ENCODE measurements at regions not wholly inside any gene's neighbourhood (a gene's known extent, or its start where the extent isn't known, plus 50 kb on each side); places are given as distances from the start of the nearest gene placed in this dataset.
"Not testable (repeated sequence)": the region's sequence is repeated elsewhere in the genome, so short reads cannot be mapped to it uniquely, and the experiment has no call there.

GRCh38 chr10:37733822-37734221, 123.6 kb downstream of the ZNF248 start:
- H3K4me1 ChIP-seq: no peaks in the 10 kb centered on the region
- H3K4me3 ChIP-seq: no peak overlapping the region
- 82 to 88% methylated on average over 2 of the region's 2 CpGs for WGBS, 2 donors
- H3K36me3 ChIP-seq: no peaks in the 10 kb centered on the region
- H3K27ac ChIP-seq: no peak overlapping the region
- intact Hi-C loops (cut with DNase I): no loop called here
- ATAC-seq (no peak), FAIRE-seq (no peak), DNase-seq (no peak)
- TF ChIP-seq, protein P1, sequence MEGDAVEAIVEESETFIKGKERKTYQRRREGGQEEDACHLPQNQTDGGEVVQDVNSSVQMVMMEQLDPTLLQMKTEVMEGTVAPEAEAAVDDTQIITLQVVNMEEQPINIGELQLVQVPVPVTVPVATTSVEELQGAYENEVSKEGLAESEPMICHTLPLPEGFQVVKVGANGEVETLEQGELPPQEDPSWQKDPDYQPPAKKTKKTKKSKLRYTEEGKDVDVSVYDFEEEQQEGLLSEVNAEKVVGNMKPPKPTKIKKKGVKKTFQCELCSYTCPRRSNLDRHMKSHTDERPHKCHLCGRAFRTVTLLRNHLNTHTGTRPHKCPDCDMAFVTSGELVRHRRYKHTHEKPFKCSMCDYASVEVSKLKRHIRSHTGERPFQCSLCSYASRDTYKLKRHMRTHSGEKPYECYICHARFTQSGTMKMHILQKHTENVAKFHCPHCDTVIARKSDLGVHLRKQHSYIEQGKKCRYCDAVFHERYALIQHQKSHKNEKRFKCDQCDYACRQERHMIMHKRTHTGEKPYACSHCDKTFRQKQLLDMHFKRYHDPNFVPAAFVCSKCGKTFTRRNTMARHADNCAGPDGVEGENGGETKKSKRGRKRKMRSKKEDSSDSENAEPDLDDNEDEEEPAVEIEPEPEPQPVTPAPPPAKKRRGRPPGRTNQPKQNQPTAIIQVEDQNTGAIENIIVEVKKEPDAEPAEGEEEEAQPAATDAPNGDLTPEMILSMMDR (IDR thresholded peaks at IDR 0.05): no peak
- no peaks in the 10 kb centered on the region for H3K9me3 ChIP-seq
- H3K27me3 ChIP-seq: no peaks in the 10 kb centered on the region

- FAIRE-seq: no peak
- no peaks in the 10 kb centered on the region for H3K36me3 ChIP-seq
- ATAC-seq: no peak
These were observed 124.7 kb downstream of the ZNF248 start for GRCh38 chr10:37732685-37733084.

GRCh38 chr10:37728830-37729229, 128.6 kb downstream of the ZNF248 start:
- Histone ChIP-seq H3K27me3 (no peaks in the 10 kb centered on the region), H3K36me3 (no peaks in the 10 kb centered on the region), H3K9me3 (no peaks in the 10 kb centered on the region), H3K4me3 (no peak overlapping the region), H3K27ac (no peak overlapping the region), H3K4me1 (no peaks in the 10 kb centered on the region)
- no peak for ATAC-seq
- FAIRE-seq: no peak
- TF ChIP-seq, protein P1 (IDR thresholded peaks at IDR 0.05): no peak
- no peak for DNase-seq
- WGBS, 2 donors: 67 to 82% methylated on average over 5 of the region's 5 CpGs
- intact Hi-C loops (cut with DNase I): no loop called here

More at GRCh38 chr10:37732685-37733084, 124.7 kb downstream of the ZNF248 start:
- H3K27me3 ChIP-seq: no peaks in the 10 kb centered on the region
- H3K4me1 ChIP-seq: no peaks in the 10 kb centered on the region
- H3K9me3 ChIP-seq: no peaks in the 10 kb centered on the region
- H3K4me3 ChIP-seq: no peak overlapping the region
- no peak for DNase-seq
- intact Hi-C loops (cut with DNase I): no loop called here
- no peak overlapping the region for H3K27ac ChIP-seq
- TF ChIP-seq, protein P1 (IDR thresholded peaks at IDR 0.05): no peak

- DNase-seq: no peak
- Histone ChIP-seq H3K27me3 (no peaks in the 10 kb centered on the region), H3K9me3 (no peaks in the 10 kb centered on the region), H3K4me1 (no peaks in the 10 kb centered on the region), H3K27ac (no peak overlapping the region), H3K4me3 (no peak overlapping the region), H3K36me3 (no peaks in the 10 kb centered on the region)
- TF ChIP-seq, protein P1 (IDR thresholded peaks at IDR 0.05): no peak
- 67% methylated on average over 12 of the region's 12 CpGs for WGBS, 2 donors
- no peak for ATAC-seq
- intact Hi-C loops (cut with DNase I): no loop called here
- FAIRE-seq: no peak
These were observed 129.7 kb downstream of the ZNF248 start for GRCh38 chr10:37727491-37728352.

GRCh38 chr10:37721100-37721499, 136.3 kb downstream of the ZNF248 start:
- H3K4me1 ChIP-seq: no peaks in the 10 kb centered on the region
- WGBS, 2 donors: 73 to 86% methylated on average over 3 of the region's 3 CpGs
- DNase-seq (no peak), ATAC-seq (no peak), FAIRE-seq (no peak)
- intact Hi-C loops (cut with DNase I): no loop called here
- no peaks in the 10 kb centered on the region for H3K27me3 ChIP-seq
- H3K9me3 ChIP-seq: no peaks in the 10 kb centered on the region
- no peak overlapping the region for H3K27ac ChIP-seq
- no peaks in the 10 kb centered on the region for H3K36me3 ChIP-seq
- H3K4me3 ChIP-seq: no peak overlapping the region
- TF ChIP-seq, protein P1 (IDR thresholded peaks at IDR 0.05): no peak

DNA sequence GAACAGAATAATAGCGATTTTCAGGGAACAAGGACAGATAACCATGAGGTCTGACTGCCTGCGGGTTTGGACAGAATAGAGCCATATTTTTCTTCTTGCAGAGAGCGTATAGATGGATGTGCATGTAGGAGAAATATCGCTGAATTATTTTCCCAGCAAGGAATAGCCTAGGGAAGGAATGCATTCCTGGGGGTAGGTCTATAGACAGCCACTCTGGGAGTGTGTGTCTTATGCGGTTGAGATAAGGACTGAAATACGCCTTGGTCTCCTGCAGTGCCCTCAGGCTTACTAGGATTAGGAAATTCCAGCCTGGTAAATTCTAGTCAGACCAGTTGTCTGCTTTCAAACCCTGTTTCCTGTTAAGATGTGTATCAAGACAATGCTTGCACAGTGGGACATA, 139.3 kb downstream of the ZNF248 start:
- H3K4me3 ChIP-seq; DNase-seq; H3K36me3 ChIP-seq; intact Hi-C loops (cut with DNase I); H3K4me1 ChIP-seq; H3K27me3 ChIP-seq; H3K9me3 ChIP-seq; ATAC-seq; H3K27ac ChIP-seq; FAIRE-seq: not testable (repeated sequence)
- WGBS, 2 donors: 75 to 77% methylated on average over 6 of the region's 6 CpGs

Data from pancreas (tissue), 10 donors.